SK-N-SH (cell line): ENCODE measurements at regions not wholly inside any gene's neighbourhood (a gene's known extent, or its start where the extent isn't known, plus 50 kb on each side); places are given as distances from the start of the nearest gene placed in this dataset.

ENCODE experiments used
- CHD2 ChIP-seq: fragments of 150-350 bp; IDR thresholded peaks from 2 replicates; pipeline ENCODE4 v1.6.1; 2018; ENCODE audit warnings: low read length; ENCODE audit not compliant: partially characterized antibody
- JUND ChIP-seq: IDR thresholded peaks from 2 replicates; pipeline ENCODE4 v1.4.0; 2012
- POLR2AphosphoS5 ChIP-seq: IDR thresholded peaks from 2 replicates; pipeline ENCODE4 v1.6.1; 2012; ENCODE audit warnings: low read depth, low read length
- RFX5 ChIP-seq: IDR thresholded peaks from 2 replicates; pipeline ENCODE4 v1.6.1; 2012; ENCODE audit warnings: mild to moderate bottlenecking, improper control_type of control experiment, low read length
- TAF1 ChIP-seq: IDR thresholded peaks from 2 replicates; pipeline ENCODE4 v1.6.1; 2012; ENCODE audit warnings: low read depth, mild to moderate bottlenecking, low read length, moderate library complexity, borderline replicate concordance
- TCF12 ChIP-seq: IDR thresholded peaks from 2 replicates; pipeline ENCODE4 v1.4.0; 2012
- TF ChIP-seq, protein P1 (sequence below): fragments of 200-600 bp; sonication (generic); IDR thresholded peaks from 2 replicates; pipeline ENCODE4 v1.6.1; 2017; ENCODE audit warnings: antibody characterized with exemption, mild to moderate bottlenecking, moderate library complexity
- TF ChIP-seq, protein P2 (sequence below): IDR thresholded peaks from 2 replicates; pipeline ENCODE4 v1.6.1; 2012; ENCODE audit warnings: mild to moderate bottlenecking, low read depth, low read length, moderate library complexity

DNA sequence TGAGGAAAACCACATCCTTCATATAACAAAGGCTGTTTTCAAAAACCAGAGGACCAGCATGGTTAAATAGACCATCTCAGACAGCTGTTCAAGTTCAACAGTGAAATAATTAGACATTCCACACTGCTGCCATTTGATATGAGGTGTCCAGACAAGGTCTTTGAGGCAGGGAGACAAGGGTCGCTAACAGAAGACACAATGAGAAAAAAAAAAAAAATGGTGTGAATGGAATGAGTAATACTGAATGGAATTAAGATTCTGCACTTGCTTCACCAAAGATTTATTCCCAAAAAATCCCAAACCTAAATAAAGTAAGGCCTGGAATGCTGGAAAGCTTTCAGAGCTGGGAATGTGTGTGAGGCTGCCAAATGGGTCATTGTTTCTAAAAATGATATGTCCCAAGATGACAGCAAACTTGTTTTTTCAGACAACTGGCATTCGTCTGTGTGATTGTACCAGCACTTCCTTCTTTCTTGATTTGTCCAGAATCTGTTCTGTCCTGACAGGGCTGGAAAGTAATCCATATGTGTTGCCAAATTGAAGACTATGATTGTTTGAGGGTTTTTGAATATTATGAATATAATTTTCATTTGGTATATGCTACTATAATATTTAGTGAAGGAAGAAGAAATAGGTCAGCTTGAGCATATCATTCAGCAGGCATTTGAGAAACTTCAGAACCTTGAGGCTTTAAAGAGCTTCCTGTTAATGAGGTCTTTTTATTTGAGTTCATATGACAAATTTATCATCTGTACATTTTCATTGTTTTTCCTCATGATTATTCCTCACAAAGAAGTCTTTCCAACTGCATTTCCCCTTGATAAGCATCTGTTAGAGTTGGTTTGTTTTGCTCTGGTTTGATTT lies 85.2 kb upstream of the ITGA4 start:
- TF ChIP-seq, protein P1, sequence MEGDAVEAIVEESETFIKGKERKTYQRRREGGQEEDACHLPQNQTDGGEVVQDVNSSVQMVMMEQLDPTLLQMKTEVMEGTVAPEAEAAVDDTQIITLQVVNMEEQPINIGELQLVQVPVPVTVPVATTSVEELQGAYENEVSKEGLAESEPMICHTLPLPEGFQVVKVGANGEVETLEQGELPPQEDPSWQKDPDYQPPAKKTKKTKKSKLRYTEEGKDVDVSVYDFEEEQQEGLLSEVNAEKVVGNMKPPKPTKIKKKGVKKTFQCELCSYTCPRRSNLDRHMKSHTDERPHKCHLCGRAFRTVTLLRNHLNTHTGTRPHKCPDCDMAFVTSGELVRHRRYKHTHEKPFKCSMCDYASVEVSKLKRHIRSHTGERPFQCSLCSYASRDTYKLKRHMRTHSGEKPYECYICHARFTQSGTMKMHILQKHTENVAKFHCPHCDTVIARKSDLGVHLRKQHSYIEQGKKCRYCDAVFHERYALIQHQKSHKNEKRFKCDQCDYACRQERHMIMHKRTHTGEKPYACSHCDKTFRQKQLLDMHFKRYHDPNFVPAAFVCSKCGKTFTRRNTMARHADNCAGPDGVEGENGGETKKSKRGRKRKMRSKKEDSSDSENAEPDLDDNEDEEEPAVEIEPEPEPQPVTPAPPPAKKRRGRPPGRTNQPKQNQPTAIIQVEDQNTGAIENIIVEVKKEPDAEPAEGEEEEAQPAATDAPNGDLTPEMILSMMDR: no peak
- TF ChIP-seq JUND (no peak), POLR2AphosphoS5 (peak; percentile 25; the same call in 1 of the 2 replicates), RFX5 (no peak), CHD2 (no peak), TAF1 (no peak), TCF12 (peak; percentile 72)
- TF ChIP-seq, protein P2, sequence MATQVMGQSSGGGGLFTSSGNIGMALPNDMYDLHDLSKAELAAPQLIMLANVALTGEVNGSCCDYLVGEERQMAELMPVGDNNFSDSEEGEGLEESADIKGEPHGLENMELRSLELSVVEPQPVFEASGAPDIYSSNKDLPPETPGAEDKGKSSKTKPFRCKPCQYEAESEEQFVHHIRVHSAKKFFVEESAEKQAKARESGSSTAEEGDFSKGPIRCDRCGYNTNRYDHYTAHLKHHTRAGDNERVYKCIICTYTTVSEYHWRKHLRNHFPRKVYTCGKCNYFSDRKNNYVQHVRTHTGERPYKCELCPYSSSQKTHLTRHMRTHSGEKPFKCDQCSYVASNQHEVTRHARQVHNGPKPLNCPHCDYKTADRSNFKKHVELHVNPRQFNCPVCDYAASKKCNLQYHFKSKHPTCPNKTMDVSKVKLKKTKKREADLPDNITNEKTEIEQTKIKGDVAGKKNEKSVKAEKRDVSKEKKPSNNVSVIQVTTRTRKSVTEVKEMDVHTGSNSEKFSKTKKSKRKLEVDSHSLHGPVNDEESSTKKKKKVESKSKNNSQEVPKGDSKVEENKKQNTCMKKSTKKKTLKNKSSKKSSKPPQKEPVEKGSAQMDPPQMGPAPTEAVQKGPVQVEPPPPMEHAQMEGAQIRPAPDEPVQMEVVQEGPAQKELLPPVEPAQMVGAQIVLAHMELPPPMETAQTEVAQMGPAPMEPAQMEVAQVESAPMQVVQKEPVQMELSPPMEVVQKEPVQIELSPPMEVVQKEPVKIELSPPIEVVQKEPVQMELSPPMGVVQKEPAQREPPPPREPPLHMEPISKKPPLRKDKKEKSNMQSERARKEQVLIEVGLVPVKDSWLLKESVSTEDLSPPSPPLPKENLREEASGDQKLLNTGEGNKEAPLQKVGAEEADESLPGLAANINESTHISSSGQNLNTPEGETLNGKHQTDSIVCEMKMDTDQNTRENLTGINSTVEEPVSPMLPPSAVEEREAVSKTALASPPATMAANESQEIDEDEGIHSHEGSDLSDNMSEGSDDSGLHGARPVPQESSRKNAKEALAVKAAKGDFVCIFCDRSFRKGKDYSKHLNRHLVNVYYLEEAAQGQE: 0 out of 2 replicates have a peak, but pooled peaks have one; percentile 36
